HG02759 (cell line): ENCODE measurements at regions not wholly inside any gene's neighbourhood (a gene's known extent, or its start where the extent isn't known, plus 50 kb on each side); places are given as distances from the start of the nearest gene placed in this dataset.
"Not testable (repeated sequence)": the region's sequence is repeated elsewhere in the genome, so short reads cannot be mapped to it uniquely, and the experiment has no call there.

Experiments used
- ATAC-seq: cut with Tn5 transposase; IDR thresholded peaks from one replicate; pipeline ENCODE4 v1.9.1; 2021; ENCODE audit warnings: mild to moderate bottlenecking, moderate library complexity; ENCODE audit not compliant: unreplicated experiment

GRCh38 chr5:41995193-41995592 lies 70.1 kb downstream of the FBXO4 start:
- no peak for ATAC-seq

- no peak for ATAC-seq
Measured at GRCh38 chr5:42001673-42002072, 76.6 kb downstream of the FBXO4 start.

GRCh38 chr5:42003852-42004251 lies 78.8 kb downstream of the FBXO4 start:
- not testable (repeated sequence) for ATAC-seq

- ATAC-seq: peak; percentile 76
Measured at GRCh38 chr5:42005561-42006153, 80.6 kb downstream of the FBXO4 start.

GRCh38 chr5:42013561-42013960 lies 88.5 kb downstream of the FBXO4 start:
- ATAC-seq: no peak

GRCh38 chr5:42015254-42015653 lies 90.2 kb downstream of the FBXO4 start:
- ATAC-seq: no peak

- no peak for ATAC-seq
Measured at GRCh38 chr5:42015681-42016080, 90.6 kb downstream of the FBXO4 start.

GRCh38 chr5:42020788-42021530 lies 95.9 kb downstream of the FBXO4 start:
- no peak for ATAC-seq

- no peak for ATAC-seq
Measured at GRCh38 chr5:42021923-42022322, 96.8 kb downstream of the FBXO4 start.

GRCh38 chr5:42022383-42022972 lies 97.4 kb downstream of the FBXO4 start:
- ATAC-seq: no peak

- no peak for ATAC-seq
Measured at GRCh38 chr5:42026446-42026845, 101.4 kb downstream of the FBXO4 start.

GRCh38 chr5:42032137-42032536 lies 107.1 kb downstream of the FBXO4 start:
- no peak for ATAC-seq

- no peak for ATAC-seq
Measured at GRCh38 chr5:42035526-42035925, 110.4 kb downstream of the FBXO4 start.

- no peak for ATAC-seq
Measured at GRCh38 chr5:42036379-42036778, 111.3 kb downstream of the FBXO4 start.

- no peak for ATAC-seq
Measured at GRCh38 chr5:42037379-42037932, 112.4 kb downstream of the FBXO4 start.

GRCh38 chr5:42043400-42043799 lies 118.3 kb downstream of the FBXO4 start:
- ATAC-seq: no peak

- peak; percentile 97 for ATAC-seq
Measured at GRCh38 chr5:42057254-42057690, 132.2 kb downstream of the FBXO4 start.

- ATAC-seq: no peak
Measured at GRCh38 chr5:42059291-42059690, 134.2 kb downstream of the FBXO4 start.

GRCh38 chr5:42059778-42060464 lies 134.8 kb downstream of the FBXO4 start:
- ATAC-seq: no peak

- ATAC-seq: no peak
Measured at GRCh38 chr5:42061121-42061520, 136.0 kb downstream of the FBXO4 start.

GRCh38 chr5:42064821-42065220 lies 139.7 kb downstream of the FBXO4 start:
- ATAC-seq: no peak
